DMS153 treated with DMSO at 0.1 percent for 48 hours (cell line): ENCODE measurements at regions not wholly inside any gene's neighbourhood (a gene's known extent, or its start where the extent isn't known, plus 50 kb on each side); places are given as distances from the start of the nearest gene placed in this dataset.
"Not testable (repeated sequence)": the region's sequence is repeated elsewhere in the genome, so short reads cannot be mapped to it uniquely, and the experiment has no call there.

Experiments used
- DNase-seq: peaks from one replicate; lab custom pipeline; 2025; ENCODE audit not compliant: unreplicated experiment; lab: John Stamatoyannopoulos, UW

GRCh38 chr13:90640976-90641375, 706.5 kb upstream of the MIR17HG start:
- no peak for DNase-seq

GRCh38 chr13:90641884-90642283, 705.6 kb upstream of the MIR17HG start:
- no peak for DNase-seq

GRCh38 chr13:90645582-90645981, 701.9 kb upstream of the MIR17HG start:
- DNase-seq = no peak

GRCh38 chr13:90648497-90648896, 699.0 kb upstream of the MIR17HG start:
- no peak for DNase-seq

GRCh38 chr13:90652036-90652435, 695.5 kb upstream of the MIR17HG start:
- no peak for DNase-seq

- DNase-seq = no peak
Measured at GRCh38 chr13:90654970-90655369, 692.5 kb upstream of the MIR17HG start.

- not testable (repeated sequence) for DNase-seq
Measured at GRCh38 chr13:90664200-90664599, 683.3 kb upstream of the MIR17HG start.

GRCh38 chr13:90673746-90674145, 673.7 kb upstream of the MIR17HG start:
- no peak for DNase-seq

GRCh38 chr13:90675129-90675528, 672.4 kb upstream of the MIR17HG start:
- DNase-seq = no peak

- DNase-seq = no peak
Measured at GRCh38 chr13:90680826-90681225, 666.7 kb upstream of the MIR17HG start.

- DNase-seq = no peak
Measured at GRCh38 chr13:90683711-90684131, 663.8 kb upstream of the MIR17HG start.

- no peak for DNase-seq
Measured at GRCh38 chr13:90686442-90686841, 661.0 kb upstream of the MIR17HG start.

GRCh38 chr13:90689111-90689510, 658.4 kb upstream of the MIR17HG start:
- DNase-seq = no peak

GRCh38 chr13:90690458-90691080, 656.9 kb upstream of the MIR17HG start:
- no peak for DNase-seq

GRCh38 chr13:90696254-90696653, 651.2 kb upstream of the MIR17HG start:
- no peak for DNase-seq

- DNase-seq = peak; percentile 9
Measured at GRCh38 chr13:90696656-90697055, 650.8 kb upstream of the MIR17HG start.

GRCh38 chr13:90700340-90700739, 647.1 kb upstream of the MIR17HG start:
- DNase-seq = no peak

GRCh38 chr13:90701264-90701663, 646.2 kb upstream of the MIR17HG start:
- no peak for DNase-seq

GRCh38 chr13:90702050-90702449, 645.4 kb upstream of the MIR17HG start:
- no peak for DNase-seq

- no peak for DNase-seq
Measured at GRCh38 chr13:90706631-90707030, 640.9 kb upstream of the MIR17HG start.

GRCh38 chr13:90708128-90708527, 639.4 kb upstream of the MIR17HG start:
- DNase-seq = no peak

GRCh38 chr13:90709319-90709718, 638.2 kb upstream of the MIR17HG start:
- DNase-seq = no peak

GRCh38 chr13:90710164-90710759, 637.2 kb upstream of the MIR17HG start:
- no peak for DNase-seq
